Stimulated activated CD4-positive, alpha-beta T cell treated with anti-CD3 and anti-CD28 coated beads, TNF-alpha, amount 100 ng/mL, for 4 hours (primary cell): ENCODE measurements at regions not wholly inside any gene's neighbourhood (a gene's known extent, or its start where the extent isn't known, plus 50 kb on each side); places are given as distances from the start of the nearest gene placed in this dataset.

Source experiments
- DNase-seq, 3 experiments: peaks; one replicate each; pipeline ENCODE4 v3.0.0-alpha.2; 2020; ENCODE audit warnings: low read depth in 3 of 3

- DNase-seq: no peak
These were observed 409.6 kb downstream of the FBXO15 start for GRCh38 chr18:73737990-73738389.

- DNase-seq: no peak
These were observed 411.8 kb downstream of the FBXO15 start for GRCh38 chr18:73735836-73736235.

GRCh38 chr18:73733806-73734314, 413.8 kb downstream of the FBXO15 start:
- no peak for DNase-seq

- DNase-seq: no peak
These were observed 414.3 kb downstream of the FBXO15 start for GRCh38 chr18:73733376-73733775.

GRCh38 chr18:73728657-73729056, 419.0 kb downstream of the FBXO15 start:
- DNase-seq: no peak

- no peak for DNase-seq
These were observed 422.7 kb downstream of the FBXO15 start for GRCh38 chr18:73724958-73725357.

- DNase-seq: no peak
These were observed 428.0 kb downstream of the FBXO15 start for GRCh38 chr18:73719611-73720010.

GRCh38 chr18:73717570-73717969, 430.1 kb downstream of the FBXO15 start:
- no peak for DNase-seq

- DNase-seq: no peak
These were observed 432.4 kb downstream of the FBXO15 start for GRCh38 chr18:73715210-73715670.

GRCh38 chr18:73714466-73714865, 433.2 kb downstream of the FBXO15 start:
- DNase-seq: no peak

GRCh38 chr18:73711256-73711655, 436.4 kb downstream of the FBXO15 start:
- no peak for DNase-seq

GRCh38 chr18:73708591-73708990, 439.0 kb downstream of the FBXO15 start:
- no peak for DNase-seq

GRCh38 chr18:73707035-73707434, 440.6 kb downstream of the FBXO15 start:
- no peak for DNase-seq

- no peak for DNase-seq
These were observed 450.3 kb downstream of the FBXO15 start for GRCh38 chr18:73697353-73697752.

- DNase-seq: no peak
These were observed 450.9 kb downstream of the FBXO15 start for GRCh38 chr18:73696698-73697097.

GRCh38 chr18:73696171-73696570, 451.5 kb downstream of the FBXO15 start:
- DNase-seq: no peak

- no peak for DNase-seq
These were observed 454.5 kb downstream of the FBXO15 start for GRCh38 chr18:73693091-73693490.

GRCh38 chr18:73691624-73692023, 456.0 kb downstream of the FBXO15 start:
- DNase-seq: no peak

GRCh38 chr18:73691118-73691517, 456.5 kb downstream of the FBXO15 start:
- DNase-seq: no peak

GRCh38 chr18:73690222-73690621, 457.4 kb downstream of the FBXO15 start:
- no peak for DNase-seq

GRCh38 chr18:73688851-73689711, 458.6 kb downstream of the FBXO15 start:
- no peak for DNase-seq

- no peak for DNase-seq
These were observed 459.5 kb downstream of the FBXO15 start for GRCh38 chr18:73688161-73688560.

- DNase-seq: no peak
These were observed 463.0 kb downstream of the FBXO15 start for GRCh38 chr18:73684647-73685046.
